ENCODE measurements at regions not wholly inside any gene's neighbourhood (a gene's known extent, or its start where the extent isn't known, plus 50 kb on each side); places are given as distances from the start of the nearest gene placed in this dataset.

DNA sequence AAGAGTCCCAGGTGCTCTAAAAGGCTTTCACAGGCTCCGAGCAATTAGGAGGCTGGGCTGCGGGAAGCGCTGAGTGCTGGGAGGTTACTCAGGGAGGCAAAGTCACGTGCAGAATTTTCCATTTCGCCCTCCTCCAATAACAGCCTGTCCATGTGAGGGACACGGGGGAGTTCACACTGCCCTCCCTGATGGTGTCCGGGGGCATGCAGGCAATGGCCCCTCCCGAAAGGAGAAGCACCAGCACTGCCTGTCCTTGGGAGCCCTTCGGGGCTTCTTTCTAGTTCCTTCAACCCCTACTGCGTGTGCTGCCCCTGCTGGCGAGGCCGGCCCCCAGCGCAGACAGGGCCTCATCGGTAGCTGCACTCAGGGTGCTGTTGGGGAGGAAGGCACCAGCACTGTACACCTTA lies 63.1 kb upstream of the HPCAL1 start:
- DNase-seq = no peak

DNA sequence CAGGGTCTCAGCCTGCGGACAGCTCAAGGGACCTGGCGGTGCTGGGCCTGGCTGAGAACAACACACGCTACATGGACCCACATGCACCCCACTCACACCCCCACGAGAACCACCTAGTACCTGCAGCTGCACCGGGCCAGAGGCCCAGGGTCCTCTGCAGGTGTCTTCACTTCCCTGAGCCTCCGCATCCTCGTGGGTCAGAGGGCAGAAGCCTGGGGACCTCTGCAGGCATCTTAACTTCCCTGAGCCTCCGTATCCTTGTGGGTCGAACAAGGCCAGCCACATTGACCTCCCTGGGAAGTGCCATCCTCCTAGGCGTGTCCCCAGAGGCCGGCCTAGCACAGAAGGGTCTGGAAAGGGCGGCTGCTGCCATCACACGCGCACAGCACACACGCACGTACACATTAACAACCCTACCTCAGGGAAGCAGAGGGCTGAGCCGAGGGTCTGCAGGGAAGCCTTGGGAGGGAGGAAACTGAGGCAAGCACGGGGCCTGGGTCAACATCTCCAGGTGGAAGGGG lies 62.5 kb upstream of the HPCAL1 start:
- DNase-seq = no peak

DNA sequence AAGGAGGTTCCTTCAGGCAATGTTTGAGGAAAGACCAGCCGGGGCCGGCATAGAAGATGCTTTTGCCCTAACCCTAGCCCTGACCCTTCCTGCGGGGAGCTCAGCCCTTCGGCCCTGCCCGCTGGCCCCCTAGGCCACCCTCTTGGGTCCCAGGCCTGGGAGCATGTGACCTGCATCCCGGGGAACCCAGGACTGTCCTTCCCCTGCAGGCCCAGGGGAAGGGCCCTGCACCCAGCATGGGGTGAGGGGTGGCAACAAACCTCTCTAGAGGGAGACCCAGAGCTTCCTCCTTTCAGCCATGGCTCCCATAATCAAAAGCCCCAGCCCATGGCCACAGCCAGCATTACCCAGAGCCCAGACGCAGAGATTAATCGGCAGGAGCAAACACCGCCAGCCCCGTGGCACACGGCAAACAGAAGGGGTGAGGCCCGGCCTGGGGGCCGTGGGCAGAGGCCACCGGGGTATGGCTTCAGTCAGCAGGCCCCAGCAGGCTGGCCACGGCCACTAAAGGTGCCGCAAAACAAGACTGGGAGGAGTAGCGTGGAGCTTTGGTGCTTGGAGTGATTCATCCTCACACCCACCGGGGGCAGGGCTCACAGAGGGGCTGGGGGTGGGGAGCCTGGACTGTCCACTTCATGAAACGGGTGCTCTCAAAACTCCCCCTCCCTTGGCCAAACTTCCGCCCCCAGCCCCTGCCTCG lies 61.6 kb upstream of the HPCAL1 start:
- DNase-seq = no peak

DNA sequence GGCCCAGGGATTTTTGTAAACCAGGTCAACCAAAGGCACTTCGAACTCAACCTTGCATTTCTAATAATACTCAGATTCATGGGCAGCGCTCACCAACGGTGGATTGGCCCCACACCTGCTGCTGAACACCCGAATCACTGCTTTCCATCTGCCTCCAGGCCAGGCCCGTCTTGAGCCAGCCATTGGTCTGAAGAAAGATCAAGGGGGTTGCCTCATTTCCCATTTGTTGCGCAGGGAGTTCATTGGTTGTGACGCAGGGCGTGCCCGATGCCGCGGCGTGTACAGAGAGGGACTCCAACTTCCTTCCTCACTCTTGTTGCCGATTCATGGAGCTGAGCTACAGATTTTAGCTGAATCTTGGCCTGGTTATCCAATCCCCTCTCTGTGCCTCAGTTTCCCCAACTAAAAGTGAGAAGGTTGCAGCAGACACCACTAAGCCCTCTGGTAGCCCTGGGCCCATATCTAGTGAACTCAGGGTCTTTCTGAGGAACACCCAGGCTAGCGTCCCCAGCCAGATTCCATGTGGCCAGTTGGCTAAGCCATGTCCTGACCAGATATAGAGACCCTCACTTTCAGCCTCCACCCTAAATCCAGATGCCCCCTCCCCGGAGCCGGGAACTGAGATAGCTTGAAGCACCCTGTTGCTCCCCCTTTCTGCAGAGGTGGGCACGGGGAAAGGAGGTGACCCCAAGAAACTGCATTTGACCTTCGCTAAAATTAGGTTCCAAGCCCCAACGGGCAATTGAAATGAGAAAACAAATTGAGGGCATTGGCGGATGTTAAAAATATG lies 60.9 kb upstream of the HPCAL1 start:
- no peak for DNase-seq

DNA sequence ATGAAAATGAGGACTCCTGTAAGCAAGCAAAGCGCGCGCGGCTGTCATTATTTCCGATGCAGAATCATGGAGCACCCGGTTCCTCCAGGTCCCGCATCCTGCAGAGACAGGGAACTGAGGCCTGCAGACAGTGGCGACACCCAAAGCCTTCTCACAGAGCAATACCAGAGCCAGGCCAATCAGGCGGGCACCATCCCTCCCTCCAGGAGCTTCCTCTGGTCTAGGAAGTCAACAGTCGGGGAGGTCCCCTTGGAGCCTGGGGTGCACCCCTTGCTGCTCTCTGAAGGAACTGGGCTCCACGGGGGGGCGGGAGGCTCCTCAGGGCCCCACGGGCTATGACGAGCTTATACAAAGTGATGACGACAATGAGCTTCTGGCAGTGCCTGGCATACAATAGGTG lies 60.3 kb upstream of the HPCAL1 start:
- no peak for DNase-seq

DNA sequence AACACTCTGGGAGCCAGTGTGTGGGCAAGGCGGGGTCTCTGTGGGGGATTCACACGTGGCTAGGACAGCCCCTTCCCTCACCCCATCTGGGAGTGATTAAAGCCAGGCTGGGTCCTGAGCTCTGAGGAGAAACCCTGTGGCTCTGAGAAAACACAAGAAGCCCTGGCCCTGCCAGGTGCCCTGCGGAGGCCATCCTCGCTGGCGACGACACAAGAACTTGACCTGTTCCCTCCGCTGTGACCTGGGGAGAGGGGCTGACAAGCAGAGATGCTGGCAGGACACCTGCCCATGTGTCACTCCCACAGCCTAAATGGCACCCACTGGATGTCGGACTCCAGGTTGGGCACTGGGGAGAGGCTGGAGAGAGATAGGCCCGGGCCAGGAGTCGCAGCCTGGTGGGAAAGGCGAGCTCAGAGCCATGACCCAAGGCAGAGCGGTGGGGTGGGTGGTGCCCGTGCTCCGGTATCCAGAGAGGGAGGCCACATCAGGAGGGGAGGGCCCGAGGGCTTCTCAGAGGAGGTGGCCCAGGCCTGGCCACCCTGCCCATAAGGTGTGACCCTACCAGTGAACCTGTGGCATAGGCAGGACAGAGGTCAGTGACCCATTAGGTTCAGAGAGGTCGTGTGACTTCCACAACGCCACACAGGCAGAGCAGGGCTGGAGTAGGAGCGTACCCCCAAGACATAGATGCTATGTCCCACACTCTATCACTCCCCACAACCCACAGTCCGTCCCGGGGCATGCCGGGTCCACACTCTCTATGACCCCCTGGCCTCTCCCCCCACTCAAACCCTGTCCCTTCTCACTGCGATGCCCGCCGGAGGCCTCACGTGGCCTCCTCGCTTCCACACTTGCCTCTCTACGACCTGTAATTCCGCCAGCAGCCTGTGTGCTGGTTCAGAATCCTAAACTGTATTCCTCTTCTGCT lies 59.4 kb upstream of the HPCAL1 start:
- no peak for DNase-seq

DNA sequence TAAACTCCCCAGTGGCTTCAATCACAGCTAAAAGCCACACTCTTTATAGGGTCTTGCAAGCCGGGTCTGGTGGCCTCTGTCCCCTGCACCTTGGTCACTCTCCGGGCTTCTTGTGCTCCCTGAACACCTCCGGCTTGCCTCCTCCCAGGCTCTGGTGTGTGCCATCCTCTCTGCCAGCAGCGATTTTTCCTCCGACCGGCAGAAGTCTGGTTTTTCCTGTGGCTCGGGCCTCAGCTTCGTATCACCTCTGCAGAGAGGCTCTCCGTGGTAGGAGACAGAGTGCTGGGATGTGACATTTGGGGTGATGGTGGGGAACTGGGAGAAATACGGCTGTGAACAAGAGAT lies 58.8 kb upstream of the HPCAL1 start:
- DNase-seq = no peak

DNA sequence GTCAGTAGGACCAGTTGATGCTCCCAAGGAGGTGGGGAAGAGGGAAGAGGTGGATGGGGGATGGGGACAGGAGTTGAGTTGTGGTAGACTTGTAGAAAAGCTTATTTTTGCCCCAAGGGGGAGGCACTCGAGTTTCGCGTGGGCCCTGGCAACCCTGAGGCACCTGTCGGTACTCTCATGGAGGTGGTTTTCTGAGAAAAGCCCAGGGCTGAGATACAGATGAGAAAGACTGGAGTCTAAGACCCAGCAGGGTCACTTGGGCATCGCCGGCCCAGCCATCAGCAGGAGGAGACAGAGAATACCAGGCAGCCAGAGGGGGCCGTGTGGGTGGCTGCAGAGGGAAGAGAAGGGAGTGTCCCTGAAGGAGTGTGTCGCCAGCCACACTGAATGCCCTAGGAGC lies 57.7 kb upstream of the HPCAL1 start:
- no peak for DNase-seq

DNA sequence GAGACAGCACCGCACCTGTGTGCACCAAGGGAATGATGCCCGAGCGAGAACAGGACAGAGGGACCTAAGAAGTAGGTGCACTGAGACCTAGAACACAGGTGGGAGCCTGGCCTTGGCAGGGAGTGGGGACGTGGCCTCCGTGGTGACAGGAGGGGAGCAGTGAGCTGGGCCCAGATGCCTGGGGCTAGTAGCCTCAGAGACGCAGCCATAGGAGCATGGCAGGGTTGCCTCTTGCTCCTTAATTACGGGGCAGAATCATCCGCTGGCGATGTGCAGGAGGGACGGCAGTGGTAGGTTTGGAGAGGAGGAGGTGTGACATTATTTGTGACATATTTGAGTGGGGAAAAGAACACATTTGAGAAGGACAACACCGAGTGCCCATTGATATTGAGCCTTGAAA lies 57.0 kb upstream of the HPCAL1 start:
- DNase-seq = no peak

DNA sequence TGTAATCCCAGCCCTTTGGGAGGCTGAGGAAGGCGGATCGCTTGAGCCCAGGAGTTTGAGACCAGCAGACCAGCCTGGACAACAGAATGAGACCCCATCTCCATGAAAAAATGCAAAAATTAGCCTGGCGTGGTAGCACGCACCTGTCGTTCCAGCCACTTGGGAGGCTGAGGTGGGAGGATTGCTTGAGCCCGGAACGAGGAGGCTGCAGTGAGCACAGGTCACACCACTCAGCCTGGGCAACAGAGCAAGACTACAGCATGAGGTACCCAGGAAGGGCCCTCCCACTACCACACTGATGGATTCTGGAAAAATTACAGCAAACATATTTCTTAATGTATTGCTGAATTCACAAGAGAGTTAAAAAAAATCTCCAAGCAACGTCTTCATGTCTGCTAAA lies 56.3 kb upstream of the HPCAL1 start:
- DNase-seq = no peak

DNA sequence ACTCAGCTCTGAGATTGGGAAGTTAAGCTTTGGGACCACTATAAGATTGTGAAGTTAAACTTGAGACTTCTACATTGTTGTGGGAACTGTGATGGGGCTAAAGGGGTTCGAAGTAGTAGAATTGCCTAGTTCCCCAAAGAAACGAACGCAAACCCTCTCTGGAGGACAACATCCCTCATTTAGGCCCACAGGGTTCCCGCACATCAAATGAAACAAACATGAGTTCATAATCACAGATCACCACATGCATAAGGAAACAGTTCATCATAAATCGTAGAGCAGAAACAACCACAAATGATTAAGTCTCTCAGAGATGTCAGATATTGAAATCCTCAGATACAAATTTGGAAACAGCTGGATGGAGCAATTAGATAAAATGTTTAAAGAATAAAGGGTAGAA lies 55.9 kb upstream of the HPCAL1 start:
- DNase-seq = no peak

DNA sequence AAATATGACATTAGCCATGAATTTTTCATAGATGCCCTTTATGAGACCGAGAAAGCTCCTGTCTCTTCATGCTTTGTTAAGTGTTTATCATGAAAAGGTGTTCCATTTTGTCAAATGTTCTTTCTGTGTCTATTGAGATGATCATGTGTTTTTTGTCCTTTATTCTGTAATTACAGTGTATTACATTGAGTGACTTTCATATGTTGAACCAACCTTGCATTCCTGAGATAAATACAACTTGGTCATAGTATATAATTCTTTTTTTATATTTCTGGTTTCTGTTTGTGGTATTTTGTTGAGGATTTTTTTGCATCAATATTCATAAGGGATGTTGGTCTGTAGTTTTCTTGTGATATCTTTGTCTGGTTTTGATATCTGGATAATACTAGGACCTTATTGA lies 52.9 kb upstream of the HPCAL1 start:
- no peak for DNase-seq

DNA sequence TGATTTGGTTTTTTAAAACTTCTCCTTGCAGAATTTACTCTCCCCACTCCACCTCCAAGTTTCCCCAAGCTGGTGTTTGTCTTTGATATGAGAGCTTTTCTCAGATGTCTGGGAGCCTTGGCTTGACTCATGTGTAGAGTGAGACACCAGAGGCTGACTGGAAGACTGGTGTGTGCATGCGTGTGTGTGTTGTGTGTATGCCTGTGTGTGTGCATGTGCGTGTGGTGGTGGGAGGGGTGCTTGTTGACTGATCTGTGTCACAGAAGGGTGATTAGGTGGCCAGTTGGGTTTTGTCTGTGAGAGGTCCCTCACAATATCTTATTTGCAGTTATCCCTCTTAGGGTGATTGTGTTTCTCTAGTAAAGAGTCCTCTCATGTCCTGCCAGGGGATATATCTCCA lies 50.5 kb upstream of the HPCAL1 start:
- no peak for DNase-seq

DNA sequence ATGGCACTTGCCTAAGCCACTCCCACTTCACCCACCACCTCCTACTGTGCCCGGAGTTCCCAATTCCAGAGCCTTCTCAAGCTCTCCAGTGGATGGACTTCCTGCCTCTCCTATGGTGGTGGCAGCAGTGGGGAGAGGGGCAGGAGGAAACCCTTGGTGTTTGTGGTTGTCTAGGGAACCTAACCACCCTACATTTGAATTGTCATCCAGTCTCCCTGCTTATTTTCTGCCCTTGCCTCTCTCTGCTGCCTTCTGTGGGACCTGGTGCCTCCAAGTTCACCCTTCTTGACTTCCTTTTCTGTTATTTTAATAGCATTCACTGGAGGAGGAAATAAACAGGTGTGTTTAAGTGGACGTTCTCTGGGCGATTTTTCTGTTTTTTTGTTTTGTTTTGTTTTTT lies 50.0 kb upstream of the HPCAL1 start:
- no peak for DNase-seq
